ENCODE measurements at regions not wholly inside any gene's neighbourhood (a gene's known extent, or its start where the extent isn't known, plus 50 kb on each side); places are given as distances from the start of the nearest gene placed in this dataset.
"Not testable (repeated sequence)": the region's sequence is repeated elsewhere in the genome, so short reads cannot be mapped to it uniquely, and the experiment has no call there.

DNA sequence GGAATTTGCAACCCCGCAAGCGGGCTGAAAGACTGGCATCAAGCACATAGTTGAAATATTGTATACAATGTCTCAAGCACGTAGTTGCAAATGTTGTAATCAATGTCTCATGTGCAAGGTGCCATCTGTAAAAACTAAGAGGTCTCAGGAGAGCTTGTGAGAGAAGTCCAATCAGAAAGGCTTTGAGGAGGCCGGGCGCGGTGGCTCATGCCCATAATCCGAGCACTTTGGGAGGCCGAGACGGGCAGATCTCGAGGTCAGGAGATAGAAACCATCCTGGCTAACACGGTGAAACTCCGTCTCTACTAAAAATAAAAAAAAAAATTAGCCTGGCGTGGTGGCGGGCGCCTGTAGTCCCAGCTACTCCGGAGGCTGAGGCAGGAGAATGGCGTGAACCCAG lies 1414.7 kb downstream of the BRD1 start:
- ATAC-seq, result not testable (repeated sequence)

- no peak for TF ChIP-seq OSR1 (CRISPR knock-in tag; IDR thresholded peaks at IDR 0.05)
- TF ChIP-seq TOX (CRISPR knock-in tag; IDR thresholded peaks at IDR 0.05; ENCODE audit: borderline replicate concordance), result no peak
- TF ChIP-seq ISL1 (CRISPR knock-in tag; IDR thresholded peaks at IDR 0.05), result no peak
- TF ChIP-seq ZNF565 (CRISPR knock-in tag; conservative IDR thresholded peaks at IDR 0.05; ENCODE audit: low read depth), result no peak
- TF ChIP-seq RARB (CRISPR knock-in tag; IDR thresholded peaks at IDR 0.05), result no peak
- TF ChIP-seq ZC3H10 (CRISPR knock-in tag; IDR thresholded peaks at IDR 0.05), result no peak
- TF ChIP-seq CREB5 (CRISPR knock-in tag; IDR thresholded peaks at IDR 0.05; ENCODE audit: low read depth), result no peak
- TF ChIP-seq ZFP30 (CRISPR knock-in tag; IDR thresholded peaks at IDR 0.05), result no peak
- TF ChIP-seq CSDC2 (CRISPR knock-in tag; IDR thresholded peaks at IDR 0.05), result no peak
- no peak for TF ChIP-seq SNAI2 (CRISPR knock-in tag; IDR thresholded peaks at IDR 0.05)
- TF ChIP-seq ZNF70 (CRISPR knock-in tag; IDR thresholded peaks at IDR 0.05), result no peak
- TF ChIP-seq PPARA (CRISPR knock-in tag; IDR thresholded peaks at IDR 0.05; ENCODE audit: borderline replicate concordance), result no peak
- no peak for ATAC-seq
These were observed 1417.1 kb downstream of the BRD1 start for GRCh38 chr22:48410536-48410935.

GRCh38 chr22:48407256-48407955 lies 1420.3 kb downstream of the BRD1 start:
- no peak for TF ChIP-seq SNAI2 (CRISPR knock-in tag; IDR thresholded peaks at IDR 0.05)
- TF ChIP-seq ZNF8 (CRISPR knock-in tag; IDR thresholded peaks at IDR 0.05), result no peak
- TF ChIP-seq BACH2 (CRISPR knock-in tag; IDR thresholded peaks at IDR 0.05; ENCODE audit: borderline replicate concordance), result no peak
- no peak for TF ChIP-seq ISL1 (CRISPR knock-in tag; IDR thresholded peaks at IDR 0.05)
- no peak for TF ChIP-seq CREB5 (CRISPR knock-in tag; IDR thresholded peaks at IDR 0.05; ENCODE audit: low read depth)
- no peak for TF ChIP-seq GLIS3 (CRISPR knock-in tag; IDR thresholded peaks at IDR 0.05)
- no peak for TF ChIP-seq ZFP3 (CRISPR knock-in tag; IDR thresholded peaks at IDR 0.05)
- TF ChIP-seq, protein P1, sequence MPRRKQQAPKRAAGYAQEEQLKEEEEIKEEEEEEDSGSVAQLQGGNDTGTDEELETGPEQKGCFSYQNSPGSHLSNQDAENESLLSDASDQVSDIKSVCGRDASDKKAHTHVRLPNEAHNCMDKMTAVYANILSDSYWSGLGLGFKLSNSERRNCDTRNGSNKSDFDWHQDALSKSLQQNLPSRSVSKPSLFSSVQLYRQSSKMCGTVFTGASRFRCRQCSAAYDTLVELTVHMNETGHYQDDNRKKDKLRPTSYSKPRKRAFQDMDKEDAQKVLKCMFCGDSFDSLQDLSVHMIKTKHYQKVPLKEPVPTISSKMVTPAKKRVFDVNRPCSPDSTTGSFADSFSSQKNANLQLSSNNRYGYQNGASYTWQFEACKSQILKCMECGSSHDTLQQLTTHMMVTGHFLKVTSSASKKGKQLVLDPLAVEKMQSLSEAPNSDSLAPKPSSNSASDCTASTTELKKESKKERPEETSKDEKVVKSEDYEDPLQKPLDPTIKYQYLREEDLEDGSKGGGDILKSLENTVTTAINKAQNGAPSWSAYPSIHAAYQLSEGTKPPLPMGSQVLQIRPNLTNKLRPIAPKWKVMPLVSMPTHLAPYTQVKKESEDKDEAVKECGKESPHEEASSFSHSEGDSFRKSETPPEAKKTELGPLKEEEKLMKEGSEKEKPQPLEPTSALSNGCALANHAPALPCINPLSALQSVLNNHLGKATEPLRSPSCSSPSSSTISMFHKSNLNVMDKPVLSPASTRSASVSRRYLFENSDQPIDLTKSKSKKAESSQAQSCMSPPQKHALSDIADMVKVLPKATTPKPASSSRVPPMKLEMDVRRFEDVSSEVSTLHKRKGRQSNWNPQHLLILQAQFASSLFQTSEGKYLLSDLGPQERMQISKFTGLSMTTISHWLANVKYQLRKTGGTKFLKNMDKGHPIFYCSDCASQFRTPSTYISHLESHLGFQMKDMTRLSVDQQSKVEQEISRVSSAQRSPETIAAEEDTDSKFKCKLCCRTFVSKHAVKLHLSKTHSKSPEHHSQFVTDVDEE (CRISPR knock-in tag; IDR thresholded peaks at IDR 0.05), result no peak
- TF ChIP-seq CSDC2 (CRISPR knock-in tag; IDR thresholded peaks at IDR 0.05), result no peak
- no peak for TF ChIP-seq ZC3H10 (CRISPR knock-in tag; IDR thresholded peaks at IDR 0.05)
- TF ChIP-seq OSR1 (CRISPR knock-in tag; IDR thresholded peaks at IDR 0.05), result no peak
- no peak for TF ChIP-seq PATZ1 (CRISPR knock-in tag; IDR thresholded peaks at IDR 0.05; ENCODE audit: borderline replicate concordance)
- TF ChIP-seq TCF4 (CRISPR knock-in tag; IDR thresholded peaks at IDR 0.05; ENCODE audit: borderline replicate concordance), result no peak
- TF ChIP-seq ESRRG (CRISPR knock-in tag; IDR thresholded peaks at IDR 0.05), result no peak
- TF ChIP-seq ZNF565 (CRISPR knock-in tag; conservative IDR thresholded peaks at IDR 0.05; ENCODE audit: low read depth), result no peak
- TF ChIP-seq, protein P2, sequence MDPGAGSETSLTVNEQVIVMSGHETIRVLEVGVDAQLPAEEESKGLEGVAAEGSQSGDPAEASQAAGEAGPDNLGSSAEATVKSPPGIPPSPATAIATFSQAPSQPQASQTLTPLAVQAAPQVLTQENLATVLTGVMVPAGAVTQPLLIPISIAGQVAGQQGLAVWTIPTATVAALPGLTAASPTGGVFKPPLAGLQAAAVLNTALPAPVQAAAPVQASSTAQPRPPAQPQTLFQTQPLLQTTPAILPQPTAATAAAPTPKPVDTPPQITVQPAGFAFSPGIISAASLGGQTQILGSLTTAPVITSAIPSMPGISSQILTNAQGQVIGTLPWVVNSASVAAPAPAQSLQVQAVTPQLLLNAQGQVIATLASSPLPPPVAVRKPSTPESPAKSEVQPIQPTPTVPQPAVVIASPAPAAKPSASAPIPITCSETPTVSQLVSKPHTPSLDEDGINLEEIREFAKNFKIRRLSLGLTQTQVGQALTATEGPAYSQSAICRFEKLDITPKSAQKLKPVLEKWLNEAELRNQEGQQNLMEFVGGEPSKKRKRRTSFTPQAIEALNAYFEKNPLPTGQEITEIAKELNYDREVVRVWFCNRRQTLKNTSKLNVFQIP (CRISPR knock-in tag; IDR thresholded peaks at IDR 0.05; ENCODE audit: borderline replicate concordance, low read depth), result no peak
- TF ChIP-seq ZFP30 (CRISPR knock-in tag; IDR thresholded peaks at IDR 0.05), result no peak
- no peak for TF ChIP-seq ARNTL (CRISPR knock-in tag; IDR thresholded peaks at IDR 0.05; ENCODE audit: borderline replicate concordance, low read depth)
- TF ChIP-seq PPARA (CRISPR knock-in tag; IDR thresholded peaks at IDR 0.05; ENCODE audit: borderline replicate concordance), result no peak
- TF ChIP-seq TOX (CRISPR knock-in tag; IDR thresholded peaks at IDR 0.05; ENCODE audit: borderline replicate concordance), result no peak
- no peak for ATAC-seq

Data from SK-N-SH treated with all-trans-retinoic acid at 6 μM for 48 hours (cell line).